Nephron (organoid): ENCODE measurements at regions not wholly inside any gene's neighbourhood (a gene's known extent, or its start where the extent isn't known, plus 50 kb on each side); places are given as distances from the start of the nearest gene placed in this dataset.

Experiments
- H3K27ac Mint-ChIP-seq, 3 experiments: 2 replicates each; pipeline ENCODE4 v1.8.0; 2020; ENCODE audit warnings: mixed read lengths in 3 of 3, mild to moderate bottlenecking in 2 of 3, moderate library complexity in 1 of 3
- H3K27me3 Mint-ChIP-seq: 2 replicates; pipeline ENCODE4 v1.8.0; 2021; ENCODE audit warnings: low read depth, mild to moderate bottlenecking, moderate library complexity, mixed read lengths
- H3K36me3 Mint-ChIP-seq: 2 replicates; pipeline ENCODE4 v1.8.0; 2020; ENCODE audit warnings: low read depth, mixed read lengths
- H3K4me1 Mint-ChIP-seq: 2 replicates; pipeline ENCODE4 v1.8.0; 2020; ENCODE audit warnings: mixed read lengths
- H3K4me3 Mint-ChIP-seq, 3 experiments: 2 replicates each; pipeline ENCODE4 v1.8.0; 2020; ENCODE audit warnings: mild to moderate bottlenecking in 3 of 3, mixed read lengths in 3 of 3, moderate library complexity in 2 of 3
- H3K9me3 Mint-ChIP-seq: 2 replicates; pipeline ENCODE4 v1.8.0; 2020; ENCODE audit warnings: mixed read lengths
- TF ChIP-seq, protein P1 (sequence below), 3 experiments: fragments of 200-600 bp; sonication (generic); IDR thresholded peaks; one replicate each; pipeline ENCODE4 v1.5.0; 2021; ENCODE audit warnings: antibody characterized with exemption in 3 of 3; ENCODE audit not compliant: unreplicated experiment in 3 of 3

DNA sequence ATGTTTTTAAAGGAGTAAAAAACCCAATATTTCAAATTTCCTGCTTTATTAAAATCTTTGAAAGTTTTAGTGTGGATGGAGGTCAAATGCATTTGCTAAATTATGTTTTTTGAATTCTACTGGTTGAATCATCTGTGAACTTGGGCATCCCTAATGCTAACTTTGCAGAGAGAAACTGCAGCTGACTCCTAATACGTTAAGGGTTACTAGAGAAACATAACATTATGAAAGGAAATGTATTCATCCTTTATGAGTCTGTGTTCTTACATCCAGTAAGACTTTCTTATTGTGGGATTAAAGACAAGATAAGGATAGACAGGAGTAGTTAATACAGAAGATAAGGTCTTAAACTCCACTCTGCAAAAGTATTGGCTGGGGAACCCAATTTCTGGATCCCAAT, 140.6 kb downstream of the FAM124B start:
- TF ChIP-seq, protein P1, sequence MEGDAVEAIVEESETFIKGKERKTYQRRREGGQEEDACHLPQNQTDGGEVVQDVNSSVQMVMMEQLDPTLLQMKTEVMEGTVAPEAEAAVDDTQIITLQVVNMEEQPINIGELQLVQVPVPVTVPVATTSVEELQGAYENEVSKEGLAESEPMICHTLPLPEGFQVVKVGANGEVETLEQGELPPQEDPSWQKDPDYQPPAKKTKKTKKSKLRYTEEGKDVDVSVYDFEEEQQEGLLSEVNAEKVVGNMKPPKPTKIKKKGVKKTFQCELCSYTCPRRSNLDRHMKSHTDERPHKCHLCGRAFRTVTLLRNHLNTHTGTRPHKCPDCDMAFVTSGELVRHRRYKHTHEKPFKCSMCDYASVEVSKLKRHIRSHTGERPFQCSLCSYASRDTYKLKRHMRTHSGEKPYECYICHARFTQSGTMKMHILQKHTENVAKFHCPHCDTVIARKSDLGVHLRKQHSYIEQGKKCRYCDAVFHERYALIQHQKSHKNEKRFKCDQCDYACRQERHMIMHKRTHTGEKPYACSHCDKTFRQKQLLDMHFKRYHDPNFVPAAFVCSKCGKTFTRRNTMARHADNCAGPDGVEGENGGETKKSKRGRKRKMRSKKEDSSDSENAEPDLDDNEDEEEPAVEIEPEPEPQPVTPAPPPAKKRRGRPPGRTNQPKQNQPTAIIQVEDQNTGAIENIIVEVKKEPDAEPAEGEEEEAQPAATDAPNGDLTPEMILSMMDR (IDR thresholded peaks at IDR 0.05; ENCODE audit: unreplicated experiment in 3 of 3): no peak
- Mint-ChIP-seq H3K4me1 (peaks cover 43% of the 10 kb centered on the region), H3K4me3 (peak overlapping the region in 1 of 3 experiments; percentile 7)

DNA sequence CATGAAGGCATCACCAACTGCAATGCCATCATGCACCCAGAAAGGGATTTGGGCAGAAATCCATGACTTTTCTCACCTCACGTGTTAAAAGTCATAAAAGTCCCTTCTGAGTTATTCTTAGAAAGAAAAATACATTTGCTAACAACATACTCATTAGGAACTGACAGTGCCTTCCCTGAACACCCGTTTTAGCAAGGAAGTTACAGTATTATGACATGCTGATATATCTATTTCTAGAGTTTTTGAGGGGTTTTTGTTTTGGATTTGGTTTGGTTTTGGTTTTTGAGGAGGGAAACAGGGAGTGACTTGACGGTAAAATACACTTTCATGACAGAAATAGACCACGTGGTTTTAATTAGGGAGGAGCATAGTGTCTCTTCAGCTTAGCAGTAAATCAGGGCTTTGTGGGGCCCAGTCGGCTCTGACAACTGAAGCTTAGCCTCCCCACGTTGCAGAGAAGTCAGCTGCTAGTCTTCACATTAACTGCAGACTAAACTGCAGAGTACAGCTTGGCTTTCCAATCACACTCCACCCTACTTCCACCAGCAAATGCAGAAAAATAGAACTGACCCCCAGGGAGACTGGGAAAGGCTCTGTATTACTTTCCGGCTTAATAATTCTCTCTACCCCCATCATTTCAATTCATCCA, 141.4 kb downstream of the FAM124B start:
- Mint-ChIP-seq H3K4me1 (peaks cover 43% of the 10 kb centered on the region), H3K27ac (peak overlapping the region; percentile 87 to 94 (median 93)), H3K27me3 (no peaks in the 10 kb centered on the region), H3K9me3 (no peaks in the 10 kb centered on the region), H3K36me3 (no peaks in the 10 kb centered on the region), H3K4me3 (peak overlapping the region; percentile 1 to 12 (median 4))
- TF ChIP-seq, protein P1 (IDR thresholded peaks at IDR 0.05; ENCODE audit: unreplicated experiment in 3 of 3): no peak

More for the DNA sequence above, 140.6 kb downstream of the FAM124B start:
- H3K36me3 Mint-ChIP-seq: no peaks in the 10 kb centered on the region
- peak overlapping the region; percentile 87 to 94 (median 93) for H3K27ac Mint-ChIP-seq
- no peaks in the 10 kb centered on the region for H3K9me3 Mint-ChIP-seq
- H3K27me3 Mint-ChIP-seq: no peaks in the 10 kb centered on the region

DNA sequence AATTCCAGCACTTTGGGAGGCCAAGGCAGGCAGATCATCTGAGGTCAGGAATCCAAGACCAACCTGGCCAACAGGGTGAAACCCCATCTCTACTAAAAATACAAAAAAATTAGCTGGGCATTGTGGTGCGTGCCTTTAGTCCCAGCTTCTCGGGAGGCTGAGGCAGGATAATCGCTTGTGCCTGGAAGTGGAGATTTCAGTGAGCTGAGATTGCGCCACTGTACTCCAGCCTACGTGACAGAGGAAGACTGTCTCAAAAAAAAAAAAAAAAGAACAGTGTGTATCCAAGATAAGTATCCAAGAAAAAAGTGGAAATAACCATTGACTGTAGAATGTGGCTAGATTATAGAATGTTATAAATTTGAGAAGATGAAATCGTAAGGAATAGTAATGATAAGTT, 142.1 kb downstream of the FAM124B start:
- H3K27me3 Mint-ChIP-seq: no peaks in the 10 kb centered on the region
- peak overlapping the region; percentile 87 to 94 (median 93) for H3K27ac Mint-ChIP-seq
- TF ChIP-seq, protein P1 (IDR thresholded peaks at IDR 0.05; ENCODE audit: unreplicated experiment in 3 of 3): no peak
- peaks cover 43% of the 10 kb centered on the region for H3K4me1 Mint-ChIP-seq
- no peak overlapping the region for H3K4me3 Mint-ChIP-seq
- no peaks in the 10 kb centered on the region for H3K36me3 Mint-ChIP-seq
- no peaks in the 10 kb centered on the region for H3K9me3 Mint-ChIP-seq

DNA sequence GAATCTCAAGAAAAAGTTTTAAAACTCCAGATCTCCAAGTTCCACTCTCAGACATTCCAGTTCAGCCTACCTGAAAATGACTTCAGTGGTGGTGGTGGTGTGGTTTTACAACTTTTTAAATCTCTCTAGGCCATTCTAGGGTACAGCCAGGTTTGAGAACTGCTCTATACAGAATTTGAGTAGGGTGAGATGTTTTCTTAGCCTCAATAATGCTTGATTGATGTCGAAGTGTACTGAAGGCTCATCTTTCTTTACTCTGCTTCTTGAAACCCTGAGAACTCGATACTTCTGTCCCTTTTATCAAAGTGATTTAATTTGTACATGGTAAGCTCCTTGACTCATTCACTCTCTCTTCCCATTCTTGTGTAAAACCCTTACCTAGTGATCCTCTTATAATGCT, 143.8 kb downstream of the FAM124B start:
- Mint-ChIP-seq H3K27me3 (no peaks in the 10 kb centered on the region), H3K27ac (peak overlapping the region in 1 of 3 experiments; percentile 8), H3K4me3 (no peak overlapping the region), H3K36me3 (no peaks in the 10 kb centered on the region), H3K9me3 (no peaks in the 10 kb centered on the region), H3K4me1 (peaks cover 30% of the 10 kb centered on the region)
- TF ChIP-seq, protein P1 (IDR thresholded peaks at IDR 0.05; ENCODE audit: unreplicated experiment in 3 of 3): no peak

DNA sequence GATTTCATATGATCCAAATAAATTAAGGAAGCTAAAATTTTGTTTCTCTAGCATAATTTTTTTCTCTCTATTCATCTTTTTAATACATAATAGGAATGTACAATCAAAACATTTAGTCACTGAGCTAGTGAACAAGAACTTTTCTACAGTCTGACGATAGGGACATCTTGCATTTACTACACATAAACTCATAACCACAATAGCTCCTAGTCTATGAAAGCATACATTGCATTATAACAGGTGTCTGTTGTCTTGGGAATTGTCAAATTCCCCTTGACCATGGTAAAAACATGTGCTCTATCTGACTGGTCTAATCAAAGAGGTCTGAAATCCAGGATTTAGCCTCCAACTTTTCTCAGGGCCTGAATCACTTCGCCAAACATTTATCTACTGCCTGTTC, 144.8 kb downstream of the FAM124B start:
- Mint-ChIP-seq H3K4me3 (no peak overlapping the region), H3K9me3 (no peaks in the 10 kb centered on the region), H3K36me3 (no peaks in the 10 kb centered on the region), H3K4me1 (peaks cover 29% of the 10 kb centered on the region), H3K27me3 (no peaks in the 10 kb centered on the region), H3K27ac (no peak overlapping the region)
- TF ChIP-seq, protein P1 (IDR thresholded peaks at IDR 0.05; ENCODE audit: unreplicated experiment in 3 of 3): no peak

DNA sequence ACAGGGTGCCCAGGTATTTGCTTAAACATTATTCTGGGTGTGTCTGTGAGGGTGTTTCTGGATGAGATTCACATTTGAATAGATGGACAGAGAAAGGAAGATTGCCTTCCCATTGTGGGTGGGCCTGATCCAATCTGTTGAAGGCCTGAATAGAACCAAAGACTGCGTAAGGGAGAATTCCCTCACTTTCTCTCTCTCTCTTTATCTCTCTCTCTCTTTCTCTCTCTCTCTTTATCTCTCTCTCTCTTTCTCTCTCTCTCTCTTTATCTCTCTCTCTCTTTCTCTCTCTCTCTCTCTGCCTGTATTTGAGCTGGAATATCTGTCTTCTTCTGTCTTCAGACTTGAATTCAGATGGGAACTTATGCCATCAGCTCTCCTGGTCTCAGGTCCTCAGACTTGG, 148.4 kb downstream of the FAM124B start:
- Mint-ChIP-seq H3K36me3 (no peaks in the 10 kb centered on the region), H3K27me3 (no peaks in the 10 kb centered on the region), H3K9me3 (no peaks in the 10 kb centered on the region), H3K27ac (no peak overlapping the region), H3K4me3 (no peak overlapping the region), H3K4me1 (peaks cover 4% of the 10 kb centered on the region)
- TF ChIP-seq, protein P1 (IDR thresholded peaks at IDR 0.05; ENCODE audit: unreplicated experiment in 3 of 3): no peak
